Middle frontal gyrus (tissue), 1 donor: ENCODE measurements at regions not wholly inside any gene's neighbourhood (a gene's known extent, or its start where the extent isn't known, plus 50 kb on each side); places are given as distances from the start of the nearest gene placed in this dataset.

Experiments
- DNase-seq: peaks from one replicate; pipeline ENCODE4 v3.0.0-alpha.2; 2015; ENCODE audit warnings: low spot score; ENCODE audit errors: extremely low spot score

- DNase-seq: no peak
Measured at GRCh38 chr5:86971034-86971571, 296.6 kb upstream of the RASA1 start.

GRCh38 chr5:86974955-86975354 lies 292.7 kb upstream of the RASA1 start:
- no peak for DNase-seq

GRCh38 chr5:86977190-86977589 lies 290.5 kb upstream of the RASA1 start:
- DNase-seq: no peak

GRCh38 chr5:86977808-86978207 lies 289.9 kb upstream of the RASA1 start:
- DNase-seq: no peak

DNA sequence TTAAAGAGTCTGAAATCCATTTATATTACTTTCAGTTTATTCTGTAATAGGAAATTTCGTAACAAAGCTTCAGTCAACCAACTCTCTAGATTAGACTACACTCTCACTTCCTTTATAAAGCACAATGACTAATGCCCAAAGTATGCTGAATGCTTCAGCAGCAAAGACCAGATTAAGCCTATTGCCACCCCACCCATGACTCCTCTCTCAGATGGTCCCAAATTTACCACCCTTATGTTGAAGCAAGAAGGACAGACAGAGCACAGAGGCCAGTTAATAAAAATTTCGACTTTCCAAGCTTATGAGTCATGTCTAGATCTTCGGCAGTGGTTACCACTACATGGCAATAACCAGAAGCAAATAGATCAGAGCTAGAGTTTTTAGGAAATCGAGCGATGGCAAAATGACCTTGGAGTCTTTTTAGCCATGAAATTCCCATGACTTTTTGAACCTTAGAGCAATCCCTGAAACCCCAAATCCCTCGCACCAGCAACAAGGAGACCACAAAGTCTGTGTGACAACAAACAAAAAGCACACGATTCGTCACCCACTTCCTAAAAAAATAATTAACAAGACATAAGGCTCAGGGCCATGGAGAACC lies 287.8 kb upstream of the RASA1 start:
- no peak for DNase-seq

- DNase-seq: no peak
Measured at GRCh38 chr5:86981898-86982297, 285.8 kb upstream of the RASA1 start.

DNA sequence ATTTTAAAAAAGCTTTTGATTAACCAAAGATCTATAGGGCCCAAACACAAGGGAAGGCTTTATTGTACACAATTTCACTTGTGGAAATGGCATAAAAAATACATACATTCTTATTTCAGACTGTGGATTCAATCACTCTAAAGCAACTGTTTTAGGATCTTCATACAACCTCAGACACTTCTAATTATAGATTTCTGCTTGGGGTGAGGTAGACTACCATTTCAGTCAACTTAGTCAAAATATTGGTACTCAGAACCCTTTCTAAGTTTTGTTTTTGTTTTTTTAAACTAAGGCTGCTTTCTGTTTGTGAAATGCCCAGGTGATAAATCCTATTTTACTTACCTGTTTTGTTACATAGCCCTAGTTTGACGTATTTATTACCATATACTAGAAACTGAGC lies 284.5 kb upstream of the RASA1 start:
- DNase-seq: no peak

DNA sequence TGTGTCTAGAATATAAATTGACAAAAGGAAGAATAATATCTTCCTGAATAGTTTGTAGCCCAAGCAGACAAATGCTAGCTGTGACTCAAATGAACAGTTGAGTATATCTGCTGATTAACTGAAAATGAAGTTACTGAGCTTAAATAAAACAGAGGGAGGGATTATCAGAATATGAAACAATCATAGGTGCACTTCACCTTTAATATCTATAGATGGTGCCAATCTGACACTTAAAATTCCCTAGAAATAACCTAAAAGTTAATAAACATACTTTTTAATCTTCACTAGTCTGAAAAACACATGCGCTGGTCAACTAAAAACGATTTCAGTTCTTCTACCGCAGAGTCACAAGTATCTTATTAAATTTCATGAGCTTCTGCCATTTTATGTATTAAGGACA lies 280.8 kb upstream of the RASA1 start:
- DNase-seq: no peak

DNA sequence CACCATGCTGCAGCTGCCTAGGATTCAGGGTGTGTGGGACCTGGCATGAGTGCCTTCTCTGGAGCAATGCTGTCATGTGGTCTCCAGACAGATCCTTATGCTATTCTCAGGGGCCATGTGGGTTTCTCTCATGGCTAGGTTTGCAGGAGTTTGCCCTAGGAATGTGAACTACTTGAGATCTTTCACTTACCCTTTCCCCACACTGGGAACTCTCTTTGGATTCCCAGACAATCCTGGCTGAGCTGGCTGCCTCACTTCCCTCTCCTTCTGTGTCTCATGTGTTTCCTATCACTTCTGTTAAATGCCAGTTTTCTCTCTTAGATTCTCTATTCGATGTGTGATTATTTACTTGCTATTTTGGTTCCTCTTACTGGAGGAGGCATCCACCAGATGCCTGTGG lies 270.2 kb upstream of the RASA1 start:
- DNase-seq: no peak

GRCh38 chr5:86999951-87000350 lies 267.7 kb upstream of the RASA1 start:
- DNase-seq: no peak

DNA sequence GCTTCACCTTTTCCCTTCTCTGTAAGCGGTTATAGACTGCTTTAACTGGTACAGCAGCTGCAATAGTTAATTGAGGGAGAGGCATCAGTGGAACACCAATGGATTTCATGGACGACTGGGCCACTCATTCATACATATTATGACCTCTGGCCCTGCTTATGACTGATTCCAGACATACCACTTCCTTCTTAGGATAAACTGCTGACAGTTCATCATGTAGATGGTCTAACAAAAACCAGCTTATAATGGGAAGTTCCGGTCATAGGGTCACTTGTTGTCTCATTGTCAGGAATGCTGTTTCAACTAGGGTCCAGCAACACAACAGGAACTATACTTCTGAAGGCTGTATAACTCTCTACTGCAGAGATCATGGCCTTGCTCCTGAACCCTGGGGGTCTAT lies 265.2 kb upstream of the RASA1 start:
- no peak for DNase-seq

- DNase-seq: no peak
Measured at GRCh38 chr5:87004101-87004500, 263.6 kb upstream of the RASA1 start.

- no peak for DNase-seq
Measured at GRCh38 chr5:87007737-87008136, 259.9 kb upstream of the RASA1 start.

- no peak for DNase-seq
Measured at GRCh38 chr5:87008751-87009560, 258.7 kb upstream of the RASA1 start.

GRCh38 chr5:87010736-87011135 lies 256.9 kb upstream of the RASA1 start:
- DNase-seq: no peak

DNA sequence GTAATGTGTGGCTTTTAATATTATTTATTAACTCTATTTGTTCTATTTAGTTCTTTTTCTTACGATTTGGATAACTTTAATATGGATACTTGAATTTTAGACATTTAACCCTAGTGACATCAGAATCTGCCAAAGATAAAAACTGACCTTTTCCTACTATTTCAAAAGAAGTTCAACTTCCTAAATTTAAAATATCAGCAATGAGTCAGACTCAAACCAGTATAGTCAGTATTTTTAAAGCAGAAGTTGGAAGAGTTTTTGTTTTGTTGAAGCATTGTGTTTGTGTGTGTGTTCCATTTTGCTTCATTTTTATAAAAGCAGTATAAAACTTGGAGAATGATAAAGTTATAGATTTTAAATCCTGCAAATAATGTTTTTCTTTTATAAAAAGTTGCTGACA lies 251.8 kb upstream of the RASA1 start:
- DNase-seq: no peak

- DNase-seq: no peak
Measured at GRCh38 chr5:87020099-87020934, 247.4 kb upstream of the RASA1 start.

GRCh38 chr5:87022415-87022814 lies 245.3 kb upstream of the RASA1 start:
- no peak for DNase-seq

- no peak for DNase-seq
Measured at GRCh38 chr5:87027570-87027969, 240.1 kb upstream of the RASA1 start.

DNA sequence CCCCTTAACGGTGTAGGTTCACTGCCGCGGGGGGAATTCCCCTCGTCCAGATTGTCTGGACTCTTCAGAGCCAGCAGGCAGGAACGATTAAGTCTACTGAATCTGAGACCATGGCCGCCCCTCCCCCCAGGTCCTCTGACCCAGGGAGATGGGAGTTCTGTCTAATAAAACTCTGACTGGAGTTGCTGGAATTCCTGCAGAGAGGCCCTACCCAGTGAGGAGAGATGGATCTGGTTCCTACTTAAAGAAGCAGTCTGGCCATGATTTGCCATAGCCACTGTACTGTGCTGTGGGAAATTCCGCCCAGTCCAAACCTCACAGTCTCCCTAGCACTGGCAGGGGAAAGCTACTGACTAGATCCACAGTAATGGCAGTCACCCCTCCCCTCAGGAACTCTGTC lies 237.7 kb upstream of the RASA1 start:
- no peak for DNase-seq

DNA sequence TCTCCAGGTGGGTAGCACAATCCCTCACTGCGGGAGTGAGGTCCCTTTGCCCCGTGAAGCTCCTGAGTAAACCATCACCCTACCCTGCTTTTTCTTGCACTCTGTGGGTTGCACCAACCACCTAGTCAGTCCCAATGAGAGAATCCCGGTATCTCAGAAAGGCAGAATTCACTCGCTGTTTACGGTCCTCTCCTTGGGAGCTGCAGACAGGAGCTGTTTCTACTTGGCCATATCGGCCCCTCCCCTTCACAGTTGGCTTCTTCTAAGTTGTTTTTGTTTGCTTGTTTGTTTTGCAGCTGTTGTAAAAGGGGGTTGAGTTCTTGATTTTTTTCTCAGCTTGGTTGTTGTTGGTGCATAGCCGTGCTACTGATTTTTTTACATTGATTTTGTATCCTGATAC lies 237.0 kb upstream of the RASA1 start:
- no peak for DNase-seq

GRCh38 chr5:87034557-87034956 lies 233.1 kb upstream of the RASA1 start:
- no peak for DNase-seq
